HCT116 (cell line): ENCODE measurements at regions not wholly inside any gene's neighbourhood (a gene's known extent, or its start where the extent isn't known, plus 50 kb on each side); places are given as distances from the start of the nearest gene placed in this dataset.

Experiments used
- EZH2 ChIP-seq: fragments of 200-600 bp; sonication (generic); IDR thresholded peaks from 2 replicates; pipeline ENCODE4 v1.6.1; 2017; ENCODE audit warnings: antibody characterized with exemption, mixed run types
- EZH2phosphoT487 ChIP-seq: fragments of 200-600 bp; IDR thresholded peaks from 2 replicates; pipeline ENCODE4 v1.6.1; 2018; ENCODE audit warnings: antibody characterized with exemption, borderline replicate concordance
- POLR2A ChIP-seq: IDR thresholded peaks from 2 replicates; pipeline ENCODE4 v1.7.0; 2011; ENCODE audit warnings: borderline replicate concordance; ENCODE audit not compliant: insufficient read depth, insufficient read length; ENCODE audit errors: extremely low read depth
- POLR2AphosphoS5 ChIP-seq: IDR thresholded peaks from 2 replicates; pipeline ENCODE4 v1.6.1; 2011; ENCODE audit warnings: mild to moderate bottlenecking, low read depth, low read length, moderate library complexity
- SIN3A ChIP-seq: IDR thresholded peaks from 2 replicates; pipeline ENCODE4 v1.6.1; 2012; ENCODE audit warnings: low read depth
- SP1 ChIP-seq: IDR thresholded peaks from 2 replicates; pipeline ENCODE4 v1.6.1; 2012; ENCODE audit warnings: low read depth
- SRF ChIP-seq: IDR thresholded peaks from 2 replicates; pipeline ENCODE4 v1.6.1; 2012; ENCODE audit warnings: low read depth
- TCF7L2 ChIP-seq: IDR thresholded peaks from 2 replicates; pipeline ENCODE4 v1.7.0; 2011; ENCODE audit warnings: borderline replicate concordance, inconsistent platforms; ENCODE audit not compliant: insufficient read depth, insufficient read length; ENCODE audit errors: extremely low read depth
- TF ChIP-seq, protein P1 (sequence below): IDR thresholded peaks from 2 replicates; pipeline ENCODE4 v1.6.1; 2011; ENCODE audit warnings: mild to moderate bottlenecking, low read length, moderate library complexity; ENCODE audit not compliant: insufficient replicate concordance; ENCODE audit errors: extremely low read depth
- TF ChIP-seq, protein P2 (sequence below), 3 experiments: fragments of 200-600 bp in 1 of 3; sonication (generic) in 1 of 3; IDR thresholded peaks in 2 of 3; conservative IDR thresholded peaks in 1 of 3; 2 replicates each; pipeline ENCODE4 v1.5.1; 2012 to 2017; ENCODE audit warnings: low read depth in 2 of 3, low read length in 2 of 3, antibody characterized with exemption in 1 of 3, borderline replicate concordance in 1 of 3, control low read depth in 1 of 3, mild to moderate bottlenecking in 1 of 3, mixed read lengths in 1 of 3, mixed run types in 1 of 3, moderate library complexity in 1 of 3; ENCODE audit not compliant: insufficient read depth in 1 of 3

DNA sequence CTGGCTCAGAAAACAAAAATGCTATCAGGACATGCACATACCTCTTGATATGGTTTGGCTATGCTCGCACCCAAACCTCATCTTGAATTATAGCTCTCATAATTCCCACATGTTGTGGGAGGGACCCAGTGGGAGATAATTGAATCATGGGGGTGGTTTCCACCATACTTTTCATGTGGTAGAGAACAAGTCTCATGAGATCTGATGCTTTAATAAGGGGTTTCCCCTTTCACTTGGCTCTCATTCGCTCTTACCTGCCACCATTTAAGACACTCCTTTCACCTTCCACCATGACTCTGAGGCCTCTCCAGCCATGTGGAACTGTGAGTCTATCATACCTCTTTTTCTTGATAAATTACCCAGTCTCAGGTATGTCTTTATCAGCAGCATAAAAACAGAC is 958.6 kb downstream of the TRAM1L1 start:
- TF ChIP-seq SIN3A (no peak), POLR2A (no peak), EZH2 (no peak), SRF (no peak), POLR2AphosphoS5 (no peak), SP1 (no peak), TCF7L2 (no peak), EZH2phosphoT487 (no peak)
- TF ChIP-seq, protein P1, sequence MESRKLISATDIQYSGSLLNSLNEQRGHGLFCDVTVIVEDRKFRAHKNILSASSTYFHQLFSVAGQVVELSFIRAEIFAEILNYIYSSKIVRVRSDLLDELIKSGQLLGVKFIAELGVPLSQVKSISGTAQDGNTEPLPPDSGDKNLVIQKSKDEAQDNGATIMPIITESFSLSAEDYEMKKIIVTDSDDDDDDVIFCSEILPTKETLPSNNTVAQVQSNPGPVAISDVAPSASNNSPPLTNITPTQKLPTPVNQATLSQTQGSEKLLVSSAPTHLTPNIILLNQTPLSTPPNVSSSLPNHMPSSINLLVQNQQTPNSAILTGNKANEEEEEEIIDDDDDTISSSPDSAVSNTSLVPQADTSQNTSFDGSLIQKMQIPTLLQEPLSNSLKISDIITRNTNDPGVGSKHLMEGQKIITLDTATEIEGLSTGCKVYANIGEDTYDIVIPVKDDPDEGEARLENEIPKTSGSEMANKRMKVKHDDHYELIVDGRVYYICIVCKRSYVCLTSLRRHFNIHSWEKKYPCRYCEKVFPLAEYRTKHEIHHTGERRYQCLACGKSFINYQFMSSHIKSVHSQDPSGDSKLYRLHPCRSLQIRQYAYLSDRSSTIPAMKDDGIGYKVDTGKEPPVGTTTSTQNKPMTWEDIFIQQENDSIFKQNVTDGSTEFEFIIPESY = no peak
- TF ChIP-seq, protein P2, sequence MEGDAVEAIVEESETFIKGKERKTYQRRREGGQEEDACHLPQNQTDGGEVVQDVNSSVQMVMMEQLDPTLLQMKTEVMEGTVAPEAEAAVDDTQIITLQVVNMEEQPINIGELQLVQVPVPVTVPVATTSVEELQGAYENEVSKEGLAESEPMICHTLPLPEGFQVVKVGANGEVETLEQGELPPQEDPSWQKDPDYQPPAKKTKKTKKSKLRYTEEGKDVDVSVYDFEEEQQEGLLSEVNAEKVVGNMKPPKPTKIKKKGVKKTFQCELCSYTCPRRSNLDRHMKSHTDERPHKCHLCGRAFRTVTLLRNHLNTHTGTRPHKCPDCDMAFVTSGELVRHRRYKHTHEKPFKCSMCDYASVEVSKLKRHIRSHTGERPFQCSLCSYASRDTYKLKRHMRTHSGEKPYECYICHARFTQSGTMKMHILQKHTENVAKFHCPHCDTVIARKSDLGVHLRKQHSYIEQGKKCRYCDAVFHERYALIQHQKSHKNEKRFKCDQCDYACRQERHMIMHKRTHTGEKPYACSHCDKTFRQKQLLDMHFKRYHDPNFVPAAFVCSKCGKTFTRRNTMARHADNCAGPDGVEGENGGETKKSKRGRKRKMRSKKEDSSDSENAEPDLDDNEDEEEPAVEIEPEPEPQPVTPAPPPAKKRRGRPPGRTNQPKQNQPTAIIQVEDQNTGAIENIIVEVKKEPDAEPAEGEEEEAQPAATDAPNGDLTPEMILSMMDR (IDR thresholded peaks at IDR 0.05 in 2 of 3, conservative IDR thresholded peaks at IDR 0.05 in 1 of 3; ENCODE audit: borderline replicate concordance in 1 of 3, insufficient read depth in 1 of 3, low read depth in 2 of 3, low read length in 2 of 3) = no peak
